HG02588 (cell line): ENCODE measurements at regions not wholly inside any gene's neighbourhood (a gene's known extent, or its start where the extent isn't known, plus 50 kb on each side); places are given as distances from the start of the nearest gene placed in this dataset.
"Not testable (repeated sequence)": the region's sequence is repeated elsewhere in the genome, so short reads cannot be mapped to it uniquely, and the experiment has no call there.

Source experiments
- ATAC-seq: cut with Tn5 transposase; IDR thresholded peaks from one replicate; pipeline ENCODE4 v1.9.1; 2021; ENCODE audit warnings: mild to moderate bottlenecking, moderate library complexity; ENCODE audit not compliant: unreplicated experiment

DNA sequence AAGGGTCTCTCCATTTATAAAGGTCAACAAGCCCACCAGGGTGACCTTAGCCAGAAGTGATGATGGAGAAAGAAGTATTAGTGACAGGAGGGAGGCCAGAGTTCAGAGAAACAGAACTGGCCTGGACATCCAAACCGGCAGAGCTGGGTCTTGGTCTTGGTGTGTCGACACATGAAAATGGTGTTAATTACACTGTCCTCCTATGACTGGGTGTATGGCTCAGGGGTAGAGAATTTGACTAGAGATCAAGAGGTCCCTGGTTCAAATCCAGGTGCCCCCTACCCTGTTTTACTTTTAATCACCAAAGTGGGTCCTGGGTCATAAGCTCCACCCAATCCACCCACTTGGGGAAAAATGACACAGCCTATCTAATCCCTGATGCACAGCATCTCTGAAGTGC lies 110.6 kb upstream of the ZNF746 start:
- ATAC-seq, result no peak

DNA sequence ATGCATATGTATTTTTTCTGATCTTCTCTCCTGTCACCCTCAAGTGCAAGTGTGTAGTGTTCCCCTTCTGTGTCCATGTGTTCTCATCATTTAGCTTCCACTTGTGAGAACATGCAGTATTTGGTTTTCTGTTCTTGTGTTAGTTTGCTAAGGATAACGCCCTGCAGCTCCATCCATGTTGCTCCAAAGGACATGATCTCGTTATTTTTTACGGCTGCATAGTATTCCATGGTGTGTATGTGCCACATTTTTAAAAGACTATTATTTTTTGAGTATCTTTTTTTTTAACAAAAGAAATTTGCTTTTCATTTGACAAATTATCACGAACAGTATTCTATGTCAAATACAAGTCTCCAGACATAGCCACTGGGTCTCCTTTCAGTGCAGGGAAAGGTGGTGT lies 110.1 kb upstream of the ZNF746 start:
- ATAC-seq, result no peak

DNA sequence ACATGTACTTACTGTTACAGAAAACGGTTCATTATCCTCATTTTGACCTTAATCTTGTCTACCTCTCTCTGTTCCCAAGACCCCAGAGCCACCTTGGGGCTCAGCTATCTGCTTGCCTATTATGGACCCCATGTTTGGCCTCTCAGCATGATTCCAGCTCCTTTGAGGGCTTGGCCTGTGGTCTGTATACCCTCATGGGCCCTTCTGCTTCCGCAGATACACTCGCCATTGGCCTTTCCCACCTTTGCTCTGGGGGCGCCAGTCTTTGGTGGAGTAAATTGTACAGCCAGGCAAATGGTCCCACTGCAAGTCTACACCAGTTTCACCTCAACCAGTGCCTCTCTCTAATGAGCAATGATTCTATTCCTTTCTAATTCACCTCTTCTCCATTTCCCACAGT lies 109.2 kb upstream of the ZNF746 start:
- no peak for ATAC-seq

DNA sequence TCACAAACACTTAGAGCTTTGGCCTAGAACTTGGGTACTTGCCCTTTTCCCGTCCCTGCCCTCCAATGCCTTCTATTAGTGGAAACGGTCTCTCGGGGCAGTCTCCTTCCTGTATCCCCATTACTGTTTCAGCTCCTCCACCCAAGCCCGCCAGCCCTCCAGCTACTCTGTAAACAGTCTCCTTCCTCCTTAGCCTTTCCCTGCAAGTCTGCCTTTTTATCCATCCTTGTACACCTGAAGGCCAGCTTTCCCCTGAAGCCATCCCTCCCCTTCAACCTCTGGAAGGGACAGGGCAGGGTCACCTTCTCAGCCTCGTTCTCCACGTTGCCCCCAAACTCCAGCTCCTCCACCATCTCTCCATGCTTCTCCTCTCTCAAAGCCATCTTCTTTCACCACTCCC lies 108.1 kb upstream of the ZNF746 start:
- ATAC-seq, result no peak

DNA sequence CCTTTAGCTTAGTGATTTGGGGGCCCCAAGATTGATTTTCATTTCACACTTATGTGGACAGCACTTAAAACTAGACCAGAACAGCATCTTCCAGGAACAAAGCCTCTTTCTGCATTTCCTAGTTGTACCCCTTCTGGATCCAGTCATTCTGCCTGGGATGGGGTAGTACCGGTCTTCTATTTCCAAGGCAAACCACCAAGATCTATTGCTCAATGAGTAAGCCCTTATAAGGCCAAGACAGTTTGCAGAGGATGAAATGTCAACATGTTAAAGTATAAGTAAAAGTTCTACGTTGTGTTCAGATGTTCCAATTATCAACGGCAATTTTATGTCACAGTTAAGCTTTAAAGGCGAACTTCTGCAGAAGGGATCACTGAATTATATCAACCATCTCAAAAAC lies 106.9 kb upstream of the ZNF746 start:
- no peak for ATAC-seq

DNA sequence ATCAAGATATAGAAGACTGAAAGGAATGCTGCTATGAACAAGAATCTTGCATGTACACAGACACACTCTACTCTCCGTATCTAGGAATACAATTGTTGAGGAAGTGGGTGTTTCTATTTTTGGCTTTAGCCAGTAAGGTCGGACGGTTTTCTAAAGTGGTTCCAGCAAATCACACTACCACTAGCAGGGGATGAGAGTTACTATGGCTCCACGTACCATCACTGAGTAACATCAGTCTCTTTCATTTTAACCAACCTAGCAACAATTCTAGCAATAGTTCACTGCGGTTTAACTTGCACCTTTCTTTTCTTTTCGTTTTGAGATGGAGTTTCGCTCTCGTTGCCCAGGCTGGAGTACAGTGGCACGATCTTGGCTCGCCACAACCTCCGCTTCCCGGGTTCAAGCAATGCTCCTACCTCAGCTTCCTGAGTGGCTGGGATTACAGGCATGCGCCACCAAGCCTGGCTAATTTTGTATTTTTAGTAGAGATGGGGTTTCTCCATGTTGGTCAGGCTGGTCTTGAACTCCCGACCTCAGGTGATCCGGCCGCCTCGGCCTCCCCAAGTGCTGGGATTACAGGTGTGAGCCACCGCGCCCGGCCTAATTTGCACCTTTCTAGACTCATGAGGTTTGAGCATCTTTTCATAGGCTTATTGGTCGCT lies 103.2 kb upstream of the ZNF746 start:
- ATAC-seq, result peak; percentile 94

DNA sequence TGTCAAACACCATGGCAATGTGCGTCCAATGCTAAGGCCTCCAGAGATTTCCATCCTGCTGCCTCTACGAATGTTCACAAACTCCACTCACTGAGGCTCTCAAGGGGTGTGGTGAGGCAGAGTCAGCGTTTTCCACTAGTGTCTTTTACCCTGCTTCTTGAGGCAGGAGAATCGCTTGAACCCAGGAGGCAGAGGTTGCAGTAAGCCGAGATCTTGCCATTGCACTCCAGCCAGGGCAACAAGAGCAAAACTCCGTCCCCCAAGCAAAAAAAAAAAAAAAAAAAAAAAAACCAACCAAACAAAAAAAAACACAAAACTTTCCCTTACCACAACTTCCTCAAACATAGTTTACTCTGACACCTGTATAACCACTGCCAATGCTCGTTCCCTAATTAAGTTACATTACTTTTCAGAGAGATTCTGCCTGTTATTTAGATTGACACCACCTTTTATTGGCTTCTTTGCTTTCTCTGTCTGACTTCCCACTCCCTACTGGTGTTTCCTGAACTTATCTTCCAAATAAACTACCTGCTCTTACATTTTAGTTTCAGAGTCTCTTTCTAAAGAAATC lies 102.1 kb upstream of the ZNF746 start:
- peak; percentile 39 for ATAC-seq

DNA sequence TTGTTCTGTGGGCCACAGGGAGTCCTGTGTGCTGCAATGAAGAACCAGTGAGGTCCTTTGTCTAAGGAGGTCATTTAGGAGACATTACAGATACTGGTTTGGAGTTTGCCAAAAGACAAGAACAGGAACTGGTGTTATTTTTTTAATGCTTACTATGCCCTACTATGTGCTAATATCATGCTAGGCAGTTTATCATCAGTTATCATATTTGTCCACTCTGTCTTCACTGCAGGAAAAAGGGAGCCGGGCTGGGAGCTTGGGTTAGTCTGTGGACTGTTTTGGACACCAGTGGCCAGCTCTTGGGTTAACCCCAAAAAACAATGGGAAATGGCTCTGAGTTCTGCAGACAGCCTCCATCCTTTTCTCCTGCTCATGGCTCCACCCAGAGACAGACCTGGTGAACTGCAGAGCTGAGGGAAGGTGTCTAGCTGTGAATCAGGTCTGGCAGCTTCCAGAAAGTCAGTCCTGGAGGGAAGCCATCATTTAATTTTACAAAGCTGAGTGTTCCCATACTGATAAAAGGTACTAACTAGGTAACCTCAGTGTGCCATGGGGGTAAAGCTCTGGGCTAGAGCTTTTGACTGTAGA lies 101.2 kb upstream of the ZNF746 start:
- no peak for ATAC-seq

DNA sequence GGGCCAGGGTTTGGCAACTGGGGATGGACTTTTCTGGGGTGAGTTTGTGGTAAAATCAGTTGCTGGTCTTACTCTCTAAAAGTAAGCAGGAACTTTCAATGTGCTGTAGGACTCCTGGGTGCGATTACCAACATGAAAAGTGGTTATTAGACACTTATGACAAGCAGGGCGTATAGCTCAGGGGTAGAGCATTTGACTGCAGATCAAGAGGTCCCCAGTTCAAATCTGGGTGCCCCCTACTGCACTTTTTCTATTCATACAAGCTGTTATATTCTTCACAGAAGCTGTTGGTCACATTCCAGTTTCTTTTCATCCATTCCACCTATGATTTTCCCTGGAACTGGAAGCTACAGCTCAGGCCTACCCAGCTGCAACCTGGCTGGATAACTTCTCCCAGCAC lies 100.2 kb upstream of the ZNF746 start:
- ATAC-seq, result not testable (repeated sequence)

DNA sequence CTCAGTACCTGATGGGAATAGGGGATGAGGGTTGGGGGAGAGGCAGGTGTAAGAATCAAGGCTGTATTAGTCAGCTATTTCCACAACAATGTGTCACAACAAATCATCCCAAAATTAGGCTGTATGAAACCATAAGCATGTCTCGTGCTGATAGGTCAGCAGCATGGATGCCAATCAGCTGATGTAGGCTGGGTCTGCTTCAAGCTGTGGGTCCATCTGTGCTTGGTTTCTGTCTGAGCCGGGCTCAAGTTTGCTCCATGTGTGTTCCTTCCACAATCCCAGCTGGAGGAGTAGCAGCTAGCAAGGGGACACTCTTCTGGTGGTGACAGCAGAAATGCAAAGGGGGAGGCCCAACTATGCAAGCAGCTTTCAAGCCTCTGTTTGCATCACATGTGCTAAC lies 97.9 kb upstream of the ZNF746 start:
- ATAC-seq, result no peak

DNA sequence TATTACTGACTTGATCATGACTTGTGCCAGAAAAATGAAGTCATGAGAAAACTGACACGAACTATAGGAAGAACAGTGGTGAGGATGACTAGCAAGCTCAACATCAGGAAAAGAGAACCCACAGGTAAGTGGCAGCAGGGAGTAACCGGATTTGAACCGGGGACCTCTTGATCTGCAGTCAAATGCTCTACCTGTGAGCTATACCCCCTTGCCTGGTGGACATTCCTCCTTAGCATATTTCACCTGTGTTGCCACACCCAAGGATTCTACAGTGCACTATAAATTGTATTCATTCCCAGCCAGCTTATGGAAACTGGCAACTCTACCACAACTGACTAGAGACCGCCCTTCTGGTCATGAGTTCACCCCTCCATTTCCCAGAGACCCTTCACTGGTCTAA lies 97.5 kb upstream of the ZNF746 start:
- no peak for ATAC-seq

DNA sequence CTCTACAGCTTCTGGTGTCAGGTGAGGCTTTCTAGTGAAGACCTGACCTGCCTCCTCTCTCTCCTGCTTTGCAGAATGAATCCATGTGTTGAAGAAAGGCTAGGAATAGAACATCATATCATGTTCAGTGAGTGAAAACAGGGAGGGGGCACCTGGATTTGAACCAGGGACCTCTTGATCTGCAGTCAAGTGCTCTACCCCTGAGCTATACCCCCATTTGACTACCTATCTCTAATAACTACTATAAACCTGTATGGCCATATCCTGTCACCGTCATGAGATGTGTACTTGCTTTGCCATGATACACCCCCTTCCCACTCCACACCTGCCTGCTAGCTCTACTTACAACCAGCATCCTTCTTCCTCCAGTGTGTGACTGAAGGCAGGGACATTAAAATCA lies 91.3 kb upstream of the ZNF746 start:
- ATAC-seq, result no peak

DNA sequence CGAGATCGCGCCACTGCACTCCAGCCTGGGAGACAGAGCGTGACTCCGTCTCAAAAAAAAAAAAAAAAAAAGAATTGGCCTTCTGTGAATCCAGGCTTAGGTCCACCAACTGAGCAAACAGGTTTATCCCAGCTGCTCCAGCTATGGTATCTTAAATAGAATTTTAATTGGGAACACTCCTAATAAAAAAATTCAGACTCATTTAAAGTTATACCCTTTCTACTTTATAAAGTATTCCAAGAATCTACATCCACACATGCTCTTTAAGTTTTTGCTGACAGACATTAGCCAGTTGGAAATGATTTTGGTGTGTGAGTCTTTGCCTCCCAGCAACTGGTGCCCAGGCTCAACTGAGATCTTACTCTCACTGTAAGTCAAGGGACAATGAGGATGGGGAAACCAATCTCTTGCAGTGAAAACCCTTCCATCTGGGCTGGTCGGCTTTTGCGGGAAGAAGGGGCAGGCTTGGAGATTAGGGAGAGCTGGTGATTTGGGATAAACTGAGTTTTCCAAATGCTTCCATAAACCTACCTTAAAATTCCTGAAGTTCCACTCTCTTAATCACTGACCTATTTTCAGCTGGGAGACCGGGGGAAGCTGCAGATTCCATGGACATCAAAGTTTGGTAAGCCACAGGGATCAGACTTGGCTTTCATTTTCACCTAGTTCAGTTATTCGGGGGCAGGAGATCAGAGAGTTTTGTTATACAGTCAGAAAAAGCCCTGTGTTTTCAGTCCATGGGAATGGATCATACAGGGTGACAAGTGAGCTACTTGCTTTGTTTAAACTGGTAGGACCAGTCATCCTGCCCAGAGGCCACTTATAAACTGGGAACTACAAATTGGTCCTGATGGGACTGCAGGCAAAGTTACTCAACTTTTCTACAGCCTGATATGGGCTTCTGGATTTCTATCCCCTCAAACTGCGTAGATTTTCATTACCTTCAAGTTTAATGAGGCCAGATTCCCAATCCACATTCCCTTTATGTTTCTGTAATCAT lies 89.3 kb upstream of the ZNF746 start:
- no peak for ATAC-seq

DNA sequence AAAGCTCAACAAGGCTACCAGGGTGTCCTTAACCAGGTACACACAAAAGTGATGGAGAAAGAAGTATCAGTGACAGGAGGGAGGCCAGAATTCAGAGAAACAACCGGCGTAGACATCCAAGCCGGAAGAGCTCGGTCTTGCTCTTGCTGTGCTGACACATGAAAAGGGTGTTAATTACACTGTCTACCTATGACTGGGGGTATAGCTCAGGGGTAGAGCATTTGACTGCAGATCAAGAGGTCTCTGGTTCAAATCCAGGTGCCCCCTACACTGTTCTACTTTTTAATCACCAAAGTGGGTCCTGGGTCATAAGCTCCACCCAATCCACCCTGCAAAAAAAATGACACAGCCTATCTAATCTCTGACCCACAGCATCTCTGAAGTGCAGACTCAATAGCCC lies 86.9 kb upstream of the ZNF746 start:
- no peak for ATAC-seq

DNA sequence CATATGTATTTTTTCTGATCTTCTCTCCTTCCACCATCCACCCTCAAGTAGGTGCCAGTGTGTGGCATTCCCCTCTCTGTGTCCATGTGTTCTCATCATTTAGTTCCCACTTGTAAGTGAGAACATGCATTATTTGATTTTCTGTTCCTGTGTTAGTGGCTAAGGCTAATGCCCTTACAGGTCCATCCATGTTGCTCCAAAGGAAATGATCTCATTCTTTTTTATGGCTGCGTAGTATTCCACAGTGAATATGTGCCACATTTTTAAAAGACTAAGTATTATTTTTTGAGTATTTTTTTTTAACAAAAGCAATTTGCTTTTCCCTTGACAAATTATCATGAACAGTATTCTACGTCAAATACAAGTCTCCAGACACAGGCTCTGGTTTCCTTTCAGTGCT lies 86.4 kb upstream of the ZNF746 start:
- ATAC-seq, result no peak

DNA sequence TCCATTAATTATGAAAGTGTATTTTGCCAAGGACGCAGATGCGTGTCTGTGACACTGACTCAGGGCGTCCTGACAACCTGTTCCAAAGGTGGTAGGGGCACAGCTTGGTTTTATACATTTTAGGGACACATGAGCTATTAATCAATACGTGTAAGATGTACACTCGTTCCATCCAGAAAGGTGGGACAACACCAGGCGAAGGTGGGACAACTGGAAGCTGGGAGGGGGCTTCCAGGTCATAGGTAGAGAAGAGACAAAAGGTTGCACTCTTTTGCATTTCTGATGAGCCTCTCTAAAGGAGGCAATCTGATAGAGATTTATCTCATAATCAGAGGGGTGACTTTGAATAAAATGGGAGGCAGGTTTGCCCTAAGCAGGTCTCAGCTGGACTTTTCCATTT lies 82.7 kb upstream of the ZNF746 start:
- no peak for ATAC-seq

DNA sequence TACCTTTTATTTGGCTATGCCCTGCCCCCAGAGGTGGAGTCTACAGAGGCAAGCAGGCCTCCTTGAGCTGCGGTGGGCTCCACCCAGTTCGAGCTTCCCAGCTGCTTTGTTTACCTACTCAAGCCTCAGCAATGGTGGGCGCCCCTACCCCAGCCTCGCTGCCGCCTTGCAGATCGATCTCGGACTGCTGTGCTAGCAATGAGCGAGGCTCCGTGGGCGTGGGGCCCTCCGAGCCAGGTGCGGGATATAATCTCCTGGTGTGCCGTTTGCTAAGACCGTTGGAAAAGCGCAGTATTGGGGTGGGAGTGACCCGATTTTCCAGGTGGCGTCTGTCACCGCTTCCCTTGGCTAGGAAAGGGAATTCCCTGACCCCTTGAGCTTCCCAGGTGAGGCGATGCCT lies 81.8 kb upstream of the ZNF746 start:
- ATAC-seq, result not testable (repeated sequence)

DNA sequence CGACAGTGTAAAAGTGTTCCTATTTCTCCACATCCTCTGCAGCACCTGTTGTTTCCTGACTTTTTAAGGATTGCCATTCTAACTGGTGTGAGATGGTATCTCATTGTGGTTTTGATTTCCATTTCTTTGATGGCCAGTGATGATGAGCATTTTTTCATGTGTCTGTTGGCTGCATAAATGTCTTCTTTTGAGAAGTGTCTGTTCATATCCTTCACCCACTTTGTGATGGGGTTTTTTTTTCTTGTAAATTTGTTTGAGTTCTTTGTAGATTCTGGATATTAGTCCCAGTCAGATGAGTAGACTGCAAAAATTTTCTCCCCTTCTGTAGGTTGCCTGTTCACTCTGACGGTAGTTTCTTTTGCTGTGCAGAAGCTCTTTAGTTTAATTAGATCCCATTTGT lies 76.8 kb upstream of the ZNF746 start:
- ATAC-seq, result not testable (repeated sequence)

DNA sequence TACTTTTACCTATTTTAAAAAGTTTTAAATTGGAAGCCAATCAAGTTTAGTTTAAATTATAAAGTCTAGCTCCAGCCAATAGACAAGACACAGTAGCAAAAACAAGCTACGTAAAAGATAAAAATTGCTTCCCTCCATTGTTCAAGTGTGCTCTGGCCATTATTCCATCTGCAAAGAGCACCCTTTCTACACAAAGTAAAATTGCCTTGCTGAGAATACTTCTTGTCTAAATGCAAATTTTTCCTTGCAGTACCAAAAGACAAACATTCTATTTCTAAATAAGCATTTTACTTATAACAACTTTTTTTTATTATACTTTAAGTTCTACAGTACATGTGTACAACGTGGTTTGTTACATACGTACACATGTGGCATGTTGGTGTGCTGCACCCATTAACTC lies 75.9 kb upstream of the ZNF746 start:
- ATAC-seq, result no peak

DNA sequence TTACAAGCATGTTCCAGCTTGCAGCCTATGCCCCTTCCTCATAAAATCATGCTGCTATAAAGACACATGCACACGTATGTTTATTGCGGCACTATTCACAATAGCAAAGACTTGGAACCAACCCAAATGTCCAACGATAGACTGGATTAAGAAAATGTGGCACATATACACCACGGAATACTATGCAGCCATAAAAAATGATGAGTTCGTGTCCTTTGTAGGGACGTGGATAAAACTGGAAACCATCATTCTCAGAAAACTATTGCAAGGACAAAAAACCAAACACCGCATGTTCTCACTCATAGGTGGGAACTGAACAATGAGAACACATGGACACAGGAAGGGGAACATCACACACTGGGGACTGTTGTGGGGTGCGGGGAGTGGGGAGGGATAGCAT lies 75.3 kb upstream of the ZNF746 start:
- ATAC-seq, result not testable (repeated sequence)

DNA sequence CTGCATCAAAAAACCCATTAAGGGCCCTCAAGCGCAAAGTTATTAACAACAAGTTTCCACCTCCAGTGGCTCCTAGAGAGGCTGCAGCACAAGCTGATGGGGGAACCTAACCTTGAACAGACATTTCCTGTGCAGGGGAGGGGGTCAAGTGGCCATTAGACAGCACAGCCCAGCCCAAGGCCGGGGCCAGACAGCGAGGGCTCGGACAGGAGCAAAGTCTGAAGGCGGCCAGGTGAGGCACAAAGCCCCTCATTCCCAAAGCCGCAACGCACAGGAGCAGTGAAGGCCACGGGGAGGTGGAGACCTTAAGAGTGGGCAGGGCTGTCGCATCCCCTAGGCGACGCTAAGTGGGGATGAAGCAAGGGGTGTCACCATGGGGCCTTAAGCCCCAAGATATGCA lies 73.2 kb upstream of the ZNF746 start:
- ATAC-seq, result no peak
